HEK293 (cell line): ENCODE measurements at regions not wholly inside any gene's neighbourhood (a gene's known extent, or its start where the extent isn't known, plus 50 kb on each side); places are given as distances from the start of the nearest gene placed in this dataset.

Experiments
- CTCF ChIP-seq: fragments of 450-650 bp; formaldehyde crosslinking; IDR thresholded peaks from 2 replicates; pipeline ENCODE4 v1.5.1; 2016; ENCODE audit warnings: missing biosample characterization, missing genetic modification characterization
- KLF17 ChIP-seq: fragments of 450-650 bp; formaldehyde crosslinking; IDR thresholded peaks from 2 replicates; pipeline ENCODE4 v1.5.1; 2016; ENCODE audit warnings: missing biosample characterization, missing genetic modification characterization
- PRDM1 ChIP-seq: fragments of 450-650 bp; formaldehyde crosslinking; IDR thresholded peaks from 2 replicates; pipeline ENCODE4; 2016; ENCODE audit warnings: missing biosample characterization, missing genetic modification characterization
- RBAK ChIP-seq: fragments of 450-650 bp; formaldehyde crosslinking; IDR thresholded peaks from 2 replicates; pipeline ENCODE4 v1.5.1; 2016; ENCODE audit warnings: missing biosample characterization, missing genetic modification characterization
- REST ChIP-seq: fragments of 450-650 bp; formaldehyde crosslinking; IDR thresholded peaks from 2 replicates; pipeline ENCODE4 v1.5.1; 2016; ENCODE audit warnings: missing biosample characterization, missing genetic modification characterization
- SALL2 ChIP-seq: fragments of 450-650 bp; formaldehyde crosslinking; IDR thresholded peaks from 2 replicates; pipeline ENCODE4 v1.5.0; 2017; ENCODE audit warnings: missing biosample characterization, mild to moderate bottlenecking, missing genetic modification characterization, borderline replicate concordance
- SETDB1 ChIP-seq: IDR thresholded peaks from one replicate; pipeline ENCODE4 v1.6.1; 2017; ENCODE audit warnings: mild to moderate bottlenecking, low read length, moderate library complexity, mixed read lengths; ENCODE audit not compliant: insufficient read length
- TCF7L2 ChIP-seq: IDR thresholded peaks from 2 replicates; pipeline ENCODE4 v1.6.1; 2011; ENCODE audit warnings: low read depth, mild to moderate bottlenecking, inconsistent platforms, low read length, moderate library complexity, borderline replicate concordance
- TRIM28 ChIP-seq: IDR thresholded peaks from 2 replicates; pipeline ENCODE4 v1.6.1; 2011; ENCODE audit warnings: low read length, control low read depth, borderline replicate concordance
- ZBTB49 ChIP-seq: fragments of 450-650 bp; formaldehyde crosslinking; IDR thresholded peaks from 2 replicates; pipeline ENCODE4 v1.5.1; 2016; ENCODE audit warnings: missing biosample characterization, missing genetic modification characterization, low read depth
- ZNF121 ChIP-seq: fragments of 450-650 bp; formaldehyde crosslinking; IDR thresholded peaks from 2 replicates; pipeline ENCODE4 v1.5.1; 2016; ENCODE audit warnings: missing biosample characterization, missing genetic modification characterization
- ZNF610 ChIP-seq: fragments of 450-650 bp; formaldehyde crosslinking; IDR thresholded peaks from 2 replicates; pipeline ENCODE4 v1.5.1; 2016; ENCODE audit warnings: missing biosample characterization, missing genetic modification characterization, borderline replicate concordance
- ZNF776 ChIP-seq: fragments of 450-650 bp; formaldehyde crosslinking; IDR thresholded peaks from 2 replicates; pipeline ENCODE4 v1.5.0; 2017; ENCODE audit warnings: missing biosample characterization, missing genetic modification characterization, borderline replicate concordance
- ZNF830 ChIP-seq: fragments of 450-650 bp; IDR thresholded peaks from 2 replicates; pipeline ENCODE4 v1.5.0; 2018; ENCODE audit warnings: missing biosample characterization, missing genetic modification characterization, low read depth, mild to moderate bottlenecking, moderate library complexity

- TF ChIP-seq CTCF (no peak), ZNF121 (tag by site-specific recombination) (no peak), ZNF830 (tag by site-specific recombination) (no peak), SALL2 (tag by site-specific recombination) (no peak), REST (tag by site-specific recombination) (no peak), ZNF776 (tag by site-specific recombination) (no peak), PRDM1 (tag by site-specific recombination) (no peak), ZNF610 (no peak), ZBTB49 (tag by site-specific recombination) (no peak), SETDB1 (no peak), RBAK (no peak), KLF17 (no peak), TRIM28 (no peak), TCF7L2 (no peak)
These were observed 396.0 kb upstream of the USP24 start for GRCh38 chr1:55611123-55611522.
